ENCODE measurements at regions not wholly inside any gene's neighbourhood (a gene's known extent, or its start where the extent isn't known, plus 50 kb on each side); places are given as distances from the start of the nearest gene placed in this dataset.

GRCh38 chr6:91196729-91197128, 609.9 kb upstream of the MAP3K7 start:
- no peak for TF ChIP-seq EZH2 (IDR thresholded peaks at IDR 0.05; ENCODE audit: low read length)
- TF ChIP-seq, protein P1, sequence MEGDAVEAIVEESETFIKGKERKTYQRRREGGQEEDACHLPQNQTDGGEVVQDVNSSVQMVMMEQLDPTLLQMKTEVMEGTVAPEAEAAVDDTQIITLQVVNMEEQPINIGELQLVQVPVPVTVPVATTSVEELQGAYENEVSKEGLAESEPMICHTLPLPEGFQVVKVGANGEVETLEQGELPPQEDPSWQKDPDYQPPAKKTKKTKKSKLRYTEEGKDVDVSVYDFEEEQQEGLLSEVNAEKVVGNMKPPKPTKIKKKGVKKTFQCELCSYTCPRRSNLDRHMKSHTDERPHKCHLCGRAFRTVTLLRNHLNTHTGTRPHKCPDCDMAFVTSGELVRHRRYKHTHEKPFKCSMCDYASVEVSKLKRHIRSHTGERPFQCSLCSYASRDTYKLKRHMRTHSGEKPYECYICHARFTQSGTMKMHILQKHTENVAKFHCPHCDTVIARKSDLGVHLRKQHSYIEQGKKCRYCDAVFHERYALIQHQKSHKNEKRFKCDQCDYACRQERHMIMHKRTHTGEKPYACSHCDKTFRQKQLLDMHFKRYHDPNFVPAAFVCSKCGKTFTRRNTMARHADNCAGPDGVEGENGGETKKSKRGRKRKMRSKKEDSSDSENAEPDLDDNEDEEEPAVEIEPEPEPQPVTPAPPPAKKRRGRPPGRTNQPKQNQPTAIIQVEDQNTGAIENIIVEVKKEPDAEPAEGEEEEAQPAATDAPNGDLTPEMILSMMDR (optimal IDR thresholded peaks at IDR 0.05 in 1 of 3, IDR thresholded peaks at IDR 0.05 in 1 of 3, conservative IDR thresholded peaks at IDR 0.05 in 1 of 3; ENCODE audit: extremely low read depth in 1 of 3, insufficient read depth in 2 of 3, low read length in 3 of 3): no peak

All from keratinocyte (primary cell).